ENCODE measurements at regions not wholly inside any gene's neighbourhood (a gene's known extent, or its start where the extent isn't known, plus 50 kb on each side); places are given as distances from the start of the nearest gene placed in this dataset.

DNA sequence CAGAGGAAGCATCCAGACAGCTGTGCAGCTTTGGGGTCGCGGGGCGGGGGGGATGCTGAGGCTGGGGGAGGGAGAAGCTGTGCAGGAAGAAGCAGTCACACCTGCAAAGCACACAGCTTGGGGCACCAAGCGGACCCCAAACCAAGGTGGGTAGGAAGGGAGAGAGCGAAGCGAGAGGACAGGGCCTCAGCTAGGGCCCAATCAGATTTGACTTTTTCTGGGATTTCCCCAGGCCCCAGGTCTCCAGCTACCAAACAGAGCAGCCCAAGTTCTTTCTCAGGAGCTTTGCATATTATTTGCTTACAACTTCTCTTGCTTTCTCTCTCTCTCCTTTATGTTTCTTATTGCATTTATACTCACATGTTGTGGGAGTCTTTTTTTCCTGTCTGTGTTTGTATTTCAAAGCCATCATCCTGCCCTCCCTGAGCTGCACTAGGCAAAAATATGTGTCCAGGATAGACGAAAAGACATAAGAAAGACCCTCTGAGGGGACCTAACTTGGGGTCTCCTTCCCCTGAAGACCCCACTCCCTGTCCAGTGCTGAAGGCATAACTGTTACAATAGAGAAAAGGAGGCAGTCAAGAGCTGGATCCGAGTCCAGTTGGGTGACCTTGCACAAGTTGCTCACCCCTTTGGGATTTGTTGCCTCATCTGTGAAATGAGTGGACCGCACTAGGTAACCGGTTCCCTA, 50.6 kb upstream of the SMNDC1 start:
- DNase-seq: peak in 1 of 5 experiments; percentile 68

DNA sequence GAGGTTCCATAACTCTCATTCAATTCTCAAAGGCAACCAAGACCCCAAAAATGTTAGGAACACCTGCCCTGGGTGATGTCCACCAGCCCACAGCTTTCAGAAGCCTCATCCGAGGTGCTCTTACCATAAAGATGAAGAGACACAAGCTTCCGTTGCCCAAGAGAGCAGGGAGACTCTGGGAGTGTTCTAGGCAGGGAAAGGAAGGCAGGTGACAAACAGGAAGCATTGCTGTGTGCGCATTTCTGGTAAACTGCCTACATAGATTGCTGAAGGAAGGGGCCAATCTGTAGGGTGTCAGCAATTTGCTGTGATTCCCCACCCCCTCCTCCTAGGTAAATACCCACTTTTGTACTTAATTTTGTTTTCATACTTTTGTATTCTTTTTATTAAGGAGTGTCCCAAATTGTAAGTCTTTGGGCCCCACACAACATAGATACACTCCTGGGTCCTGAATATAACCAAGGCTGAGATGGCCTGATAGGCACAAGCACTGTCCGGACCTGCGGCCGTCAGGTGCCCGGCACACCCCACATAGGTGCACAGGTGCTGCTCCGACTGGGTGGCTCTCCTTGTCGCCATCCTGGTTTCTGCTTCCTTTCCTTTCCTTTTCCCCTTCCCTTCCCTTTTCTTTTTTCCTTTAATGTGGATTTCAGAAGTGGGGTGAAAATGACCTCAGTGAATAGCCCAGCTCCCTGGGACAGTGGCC, 51.4 kb upstream of the SMNDC1 start:
- DNase-seq: peak in 2 of 5 experiments; percentile 42 to 85

- peak in 4 of 5 experiments; percentile 29 to 97 (median 66) for DNase-seq
Measured at GRCh38 chr10:110356628-110357245, 52.0 kb upstream of the SMNDC1 start.

DNA sequence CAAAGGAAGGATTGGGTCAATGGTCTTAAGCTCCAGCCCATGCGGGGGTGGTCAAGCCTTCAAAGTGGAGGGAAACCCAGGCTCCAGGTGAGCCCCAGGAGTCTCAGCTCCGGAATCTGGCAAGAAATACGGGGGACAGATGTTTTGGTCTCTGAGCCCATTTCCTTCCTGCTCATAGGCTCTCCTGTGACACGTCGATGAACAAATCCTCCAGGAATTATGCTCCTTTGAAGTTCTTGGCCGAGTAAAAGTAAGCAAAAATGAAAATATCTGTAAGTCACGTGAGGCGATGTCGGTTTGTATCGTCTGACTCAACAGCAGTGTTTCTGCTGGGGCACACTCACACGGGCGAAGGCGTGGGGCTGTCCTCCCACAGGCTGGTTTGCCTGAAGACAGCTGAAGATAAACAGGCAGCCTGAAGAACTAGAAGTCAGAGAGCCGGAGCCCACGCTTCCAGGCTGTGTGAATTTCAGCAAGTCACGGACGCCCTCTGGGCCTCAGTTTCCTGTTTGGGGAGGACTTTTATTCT, 52.6 kb upstream of the SMNDC1 start:
- peak in 3 of 5 experiments; percentile 27 to 89 (median 59) for DNase-seq

DNA sequence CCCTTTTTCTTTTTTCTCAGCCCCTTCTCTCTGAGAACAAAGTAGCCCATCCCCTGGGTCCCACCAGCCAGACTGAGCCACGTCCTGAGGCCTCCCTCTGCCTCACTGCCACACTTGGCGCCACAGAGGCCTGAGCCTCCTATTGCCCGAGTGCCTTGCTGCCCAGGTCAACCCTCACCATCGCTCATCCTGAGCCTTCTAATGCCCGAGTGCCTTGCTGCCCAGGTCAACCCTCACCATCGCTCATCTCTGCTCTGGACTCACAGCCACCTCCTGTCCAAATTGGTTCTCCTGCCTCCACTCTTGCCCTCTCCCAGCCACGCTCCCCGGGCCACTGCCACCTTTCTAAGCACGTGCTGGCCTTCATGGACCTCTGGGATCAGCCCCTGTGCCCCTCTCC, 53.2 kb upstream of the SMNDC1 start:
- no peak for DNase-seq

- DNase-seq: no peak
Measured at GRCh38 chr10:110358278-110358677, 53.6 kb upstream of the SMNDC1 start.

GRCh38 chr10:110358869-110359629, 54.3 kb upstream of the SMNDC1 start:
- DNase-seq: no peak

GRCh38 chr10:110360857-110361474, 56.2 kb upstream of the SMNDC1 start:
- no peak for DNase-seq

DNA sequence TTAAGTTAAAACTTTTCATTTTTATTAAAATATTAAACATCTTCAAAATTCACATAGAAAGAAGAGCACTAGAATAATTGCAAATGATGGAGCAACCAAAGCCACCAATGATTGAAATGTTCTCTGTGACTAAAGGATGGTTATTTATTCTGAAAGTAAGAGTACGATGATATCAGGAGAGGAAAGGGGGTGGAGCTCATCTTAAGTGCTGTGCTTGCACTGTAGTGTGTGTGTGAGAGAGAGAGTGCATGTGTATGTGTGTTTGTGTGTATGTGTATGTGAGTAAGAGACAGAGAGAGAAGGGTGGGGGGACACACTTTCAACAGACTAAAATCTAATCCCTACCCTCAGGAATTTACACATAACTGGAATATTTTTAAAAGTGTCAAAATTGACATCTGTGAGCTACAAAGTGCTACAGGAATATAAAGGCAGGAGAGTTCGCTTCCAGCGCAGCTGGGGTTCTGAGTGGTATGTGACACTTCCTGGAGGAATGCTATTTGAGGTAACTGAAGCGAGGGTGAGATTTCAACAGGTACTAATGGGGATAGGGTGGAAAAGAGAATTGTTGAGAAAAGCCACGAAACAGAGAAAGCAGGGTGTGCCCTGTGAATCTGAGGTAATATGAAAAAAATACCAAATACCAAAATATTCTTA, 57.2 kb upstream of the SMNDC1 start:
- DNase-seq: peak in 1 of 5 experiments; percentile 92

DNA sequence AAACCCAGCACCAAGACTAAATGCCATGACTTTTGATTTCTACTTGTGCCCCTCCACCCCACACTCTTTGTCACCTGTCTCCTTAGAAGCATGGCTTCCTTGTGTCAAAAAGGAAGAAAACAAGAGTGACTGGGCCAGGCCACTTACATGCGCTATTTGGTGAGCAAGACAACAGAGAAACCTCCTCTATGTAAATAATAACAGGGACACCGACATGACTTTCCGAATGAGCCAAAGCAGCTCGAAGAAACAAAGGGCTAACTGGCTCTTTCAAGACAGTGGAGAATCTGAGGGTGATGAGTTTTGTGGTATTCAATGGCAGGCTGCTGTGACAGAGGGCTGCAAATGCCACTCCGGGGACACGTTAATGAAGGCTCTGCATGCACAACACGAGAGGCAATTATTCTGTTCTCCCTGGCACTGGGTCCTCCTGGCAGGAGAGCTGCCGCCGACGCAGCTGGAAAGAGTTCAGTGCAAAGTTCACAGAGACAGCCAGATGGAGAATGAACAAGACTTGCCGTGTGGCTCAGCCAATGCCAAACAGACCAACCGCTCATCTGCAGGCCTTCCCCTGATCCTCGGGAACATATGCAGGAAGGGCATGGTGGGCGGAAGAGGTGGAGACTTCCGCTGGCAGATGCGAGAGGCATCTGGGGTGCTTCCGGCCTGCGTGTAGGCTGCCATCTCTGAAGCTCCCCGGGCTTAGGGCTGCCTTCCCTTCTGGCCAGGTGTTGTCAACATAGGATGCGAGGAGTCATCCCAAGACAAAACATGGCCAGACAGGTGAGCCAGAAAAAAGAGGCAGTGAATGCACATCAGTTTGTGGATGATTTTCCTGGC, 59.1 kb upstream of the SMNDC1 start:
- DNase-seq: peak in 1 of 5 experiments; percentile 86

GRCh38 chr10:110364531-110364937, 59.8 kb upstream of the SMNDC1 start:
- peak in 1 of 5 experiments; percentile 29 for DNase-seq

- DNase-seq: peak in 1 of 5 experiments; percentile 30
Measured at GRCh38 chr10:110365356-110366143, 60.8 kb upstream of the SMNDC1 start.

DNA sequence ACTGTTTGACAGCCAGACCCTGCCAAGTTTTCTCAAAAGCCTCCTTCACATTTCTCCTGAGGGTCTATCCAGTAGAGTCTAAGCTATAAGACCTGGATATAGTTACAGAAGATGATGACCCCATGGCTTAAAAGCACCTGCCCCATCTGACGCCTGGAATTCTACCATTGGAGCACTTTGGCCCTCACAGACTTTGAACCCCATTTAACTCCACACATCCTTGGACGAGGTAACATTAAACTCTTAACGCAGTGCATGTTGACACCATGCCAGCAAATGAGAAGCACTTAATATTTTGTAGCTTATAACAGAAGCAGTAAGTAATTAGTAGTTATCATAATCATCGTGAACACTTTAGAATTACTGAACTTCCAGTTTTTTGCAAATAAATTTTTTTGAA, 61.9 kb upstream of the SMNDC1 start:
- no peak for DNase-seq

DNA sequence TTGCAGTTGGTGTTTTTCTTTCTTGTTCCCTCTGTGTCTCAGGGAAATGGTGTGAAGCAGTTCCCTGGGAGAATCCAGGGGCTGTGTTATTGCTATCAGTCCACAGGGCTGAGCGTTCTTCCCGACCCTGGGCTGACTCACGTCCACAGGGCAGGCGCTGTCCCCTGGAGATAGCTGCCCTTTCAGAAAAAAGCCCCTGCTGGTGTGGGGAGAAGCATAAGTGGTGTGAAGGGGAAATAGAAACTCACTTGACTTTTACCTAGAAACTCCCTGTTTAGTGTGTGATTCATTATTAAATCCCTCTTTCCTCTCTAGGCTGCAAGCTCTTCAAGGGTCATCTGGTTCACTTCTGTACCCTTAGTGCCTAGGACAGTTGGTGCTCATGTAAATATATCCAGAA, 63.3 kb upstream of the SMNDC1 start:
- DNase-seq: no peak

DNA sequence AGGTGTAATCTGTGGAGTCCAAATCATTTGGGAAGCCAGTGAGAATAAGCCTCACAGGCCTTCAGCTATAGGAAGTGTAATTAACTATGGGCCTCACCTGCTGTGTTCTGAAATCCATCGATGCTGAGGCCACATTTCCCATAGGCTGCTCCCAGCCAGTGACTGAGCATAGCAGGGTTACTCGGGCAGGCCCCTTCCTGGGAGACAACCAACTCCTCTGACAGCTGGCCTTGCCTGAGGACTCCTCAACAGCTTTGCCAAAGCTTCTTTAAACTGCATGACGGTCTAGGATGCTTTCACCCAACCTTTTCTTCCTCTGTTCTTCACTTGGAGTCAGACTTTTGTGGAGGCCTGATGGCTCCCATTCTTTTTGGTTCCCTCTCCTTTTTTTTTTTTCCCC, 63.8 kb upstream of the SMNDC1 start:
- no peak for DNase-seq

- no peak for DNase-seq
Measured at GRCh38 chr10:110370006-110370405, 65.3 kb upstream of the SMNDC1 start.

- no peak for DNase-seq
Measured at GRCh38 chr10:110372656-110373055, 67.9 kb upstream of the SMNDC1 start.

GRCh38 chr10:110373059-110373458, 68.3 kb upstream of the SMNDC1 start:
- DNase-seq: no peak

- no peak for DNase-seq
Measured at GRCh38 chr10:110373857-110374654, 69.3 kb upstream of the SMNDC1 start.
